K562 (cell line): ENCODE measurements at regions not wholly inside any gene's neighbourhood (a gene's known extent, or its start where the extent isn't known, plus 50 kb on each side); places are given as distances from the start of the nearest gene placed in this dataset.

ENCODE experiments used
- ATAC-seq: fragments of 200-7000 bp; cut with Tn5 transposase; 3 replicates; pipeline ENCODE4 v1.9.1; 2020; ENCODE audit warnings: moderate library complexity
- BruUV-seq: library from RNA; stranded (reverse); fragments of 400-500 nt; replicated peaks from 2 replicates; lab custom pipeline; 2021; lab: Mats Ljungman, UMichigan
- CTCF ChIA-PET: fragments of 300-600 bp; formaldehyde crosslinking; extraction: SDS; loops from one replicate; lab custom pipeline; 2021; ENCODE audit warnings: low intra/inter-chr PET ratio; lab: Yijun Ruan, JAX
- POLR2A ChIA-PET: fragments of 300-600, 350-650 bp; sonication (Branson Sonifier 250); formaldehyde crosslinking; extraction: SDS; loops from one replicate; lab custom pipeline; 2021; ENCODE audit warnings: antibody characterized with exemption, inconsistent platforms; lab: Yijun Ruan, JAX
- DNase-seq, 4 experiments: peaks; one replicate each; pipeline versions ENCODE4 v3.0.0 to v3.0.0-alpha.2; 2011 to 2018; ENCODE audit warnings: low spot score in 3 of 4, mixed read lengths in 3 of 4; ENCODE audit errors: extremely low read depth in 1 of 4
- FAIRE-seq: peaks from 2 replicates; lab custom pipeline; 2011; peaks lifted over from hg19 to GRCh38; lab: Jason Lieb, UNC
- H2AFZ ChIP-seq: 2 replicates; pipeline ENCODE4 v1.6.0; 2011; ENCODE audit warnings: low read depth, low read length, control low read depth, inconsistent platforms
- H3K27ac ChIP-seq: fragments of 200-600 bp; 3 replicates; pipeline ENCODE4 v1.8.0; 2011; ENCODE audit warnings: low read depth, mild to moderate bottlenecking, control low read depth, inconsistent platforms, low read length, moderate library complexity, mixed read lengths; ENCODE audit errors: extremely low read depth
- H3K27me3 ChIP-seq, 2 experiments: fragments of 300-600 bp in 1 of 2; 2 replicates in 1 of 2; 3 replicates in 1 of 2; pipeline versions ENCODE4 v1.6.0 to v1.8.0; 2011; ENCODE audit warnings: inconsistent platforms in 2 of 2, low read length in 2 of 2, mild to moderate bottlenecking in 1 of 2, mixed read lengths in 1 of 2, moderate library complexity in 1 of 2; ENCODE audit not compliant: control insufficient read depth in 2 of 2, insufficient read depth in 2 of 2
- H3K36me3 ChIP-seq: fragments of 300-600 bp; 3 replicates; pipeline ENCODE4 v1.8.0; 2011; ENCODE audit warnings: mild to moderate bottlenecking, low read length, inconsistent platforms; ENCODE audit not compliant: control insufficient read depth, insufficient read depth
- H3K4me1 ChIP-seq, 2 experiments: fragments of 200-600 bp in 1 of 2; replicated peaks in 1 of 2; 2 replicates in 1 of 2; 3 replicates in 1 of 2; pipeline versions ENCODE4 v1.5.1 to v1.8.0; 2011; ENCODE audit warnings: inconsistent platforms in 2 of 2, low read length in 2 of 2, mild to moderate bottlenecking in 1 of 2, mixed read lengths in 1 of 2, moderate library complexity in 1 of 2; ENCODE audit not compliant: control insufficient read depth in 2 of 2, insufficient read depth in 2 of 2
- H3K4me2 ChIP-seq: 2 replicates; pipeline ENCODE4 v1.6.1; 2011; ENCODE audit warnings: low read length, control low read depth, inconsistent platforms, mixed read lengths; ENCODE audit not compliant: insufficient read depth
- H3K4me3 ChIP-seq: fragments of 200-600 bp; sonication (generic), shearing (Covaris generic); 2 replicates; pipeline ENCODE4 v1.5.1; 2016; ENCODE audit warnings: control low read depth, inconsistent platforms
- H3K79me2 ChIP-seq: fragments of 200-600 bp; 3 replicates; pipeline ENCODE4 v1.8.0; 2011; ENCODE audit warnings: low read length, inconsistent platforms; ENCODE audit not compliant: control insufficient read depth, insufficient read depth
- H3K9ac ChIP-seq, 2 experiments: 2 replicates each; pipeline versions ENCODE4 v1.6.0 to v1.6.1; 2011; ENCODE audit warnings: low read depth in 2 of 2, low read length in 2 of 2, control low read depth in 1 of 2, inconsistent platforms in 1 of 2, mild to moderate bottlenecking in 1 of 2, mixed read lengths in 1 of 2; ENCODE audit not compliant: insufficient read depth in 1 of 2
- H3K9me1 ChIP-seq: one replicate; pipeline ENCODE4 v1.6.0; 2011; ENCODE audit warnings: inconsistent platforms, mild to moderate bottlenecking, low read length, moderate library complexity; ENCODE audit not compliant: control insufficient read depth, insufficient read depth
- H3K9me3 ChIP-seq: replicated peaks from 2 replicates; pipeline ENCODE4 v1.5.1; 2011; ENCODE audit warnings: low read depth, low read length, inconsistent platforms; ENCODE audit not compliant: control insufficient read depth, insufficient read depth
- H4K20me1 ChIP-seq: replicated peaks from 2 replicates; pipeline ENCODE4 v1.6.1; 2011; ENCODE audit warnings: low read length, inconsistent platforms, mixed read lengths; ENCODE audit not compliant: control insufficient read depth, insufficient read depth
- CEBPB ChIP-seq: fragments of 450-650 bp; IDR thresholded peaks from 2 replicates; pipeline ENCODE4 v1.6.1; 2016; ENCODE audit warnings: missing genetic modification characterization, missing compliant biosample characterization
- CEBPG ChIP-seq, 3 experiments: fragments of 200-800 bp in 1 of 3; sonication (Bioruptor generic) in 1 of 3; sonication (generic) in 1 of 3; formaldehyde crosslinking in 1 of 3; IDR thresholded peaks in 2 of 3; conservative IDR thresholded peaks in 1 of 3; 2 replicates each; pipeline versions ENCODE4 v1.6.1 to v1.8.0; 2016 to 2022; ENCODE audit warnings: missing compliant biosample characterization in 2 of 3, missing genetic modification characterization in 2 of 3, mild to moderate bottlenecking in 1 of 3, missing genetic modification reagents in 1 of 3
- JUNB ChIP-seq: fragments of 450-650 bp; formaldehyde crosslinking; conservative IDR thresholded peaks from 2 replicates; pipeline ENCODE4 v1.4.0; 2020; ENCODE audit warnings: mild to moderate bottlenecking
- MEF2A ChIP-seq: IDR thresholded peaks from 2 replicates; pipeline ENCODE4 v1.6.1; 2011; ENCODE audit warnings: low read depth, mild to moderate bottlenecking, low read length, moderate library complexity; ENCODE audit not compliant: control insufficient read depth
- WGBS: fragments of 100-300 bp; shearing (Covaris generic); methylation state at CpG from one replicate; pipeline ENCODE4 v1.1.6; 2016; ENCODE audit warnings: low coverage, mixed read lengths; ENCODE audit not compliant: insufficient coverage; ENCODE audit errors: missing lambda C conversion rate; 5-methylcytosine and 5-hydroxymethylcytosine counted together
- in situ Hi-C: fragments of 300-500 bp; cut with MboI; formaldehyde crosslinking; loops from 4 replicates; pipeline ENCODE4 v1.15.0; 2018; ENCODE audit warnings: inconsistent platforms, mixed read lengths
- intact Hi-C: fragments of 100-400 bp; cut with micrococcal nuclease; formaldehyde crosslinking; loops from 2 replicates; pipeline ENCODE4 v1.14.2; 2022

- POLR2A ChIA-PET = interaction anchor here (1.2 kb wide), 1 partner anchor 9 kb away, joined by 3 read pairs; no protein-coding TSS in a partner anchor
- no peak overlapping the region for H3K27ac ChIP-seq
- no peaks in the 10 kb centered on the region for H3K36me3 ChIP-seq
- peak overlapping the region; percentile 58 for H3K4me2 ChIP-seq
- CTCF ChIA-PET = no interaction called here
- no peaks in the 10 kb centered on the region for H3K9me1 ChIP-seq
- no peak overlapping the region for H3K4me3 ChIP-seq
- 5% methylated on average over 5 of the region's 5 CpGs for WGBS
- in situ Hi-C loops = no loop called here
- ATAC-seq (no peak; the same call in 2 of the 3 replicates), DNase-seq (no peak), FAIRE-seq (no peak)
- H2AFZ ChIP-seq = no peak overlapping the region
- TF ChIP-seq JUNB (CRISPR knock-in tag) (no peak), MEF2A (no peak), CEBPB (tag) (peak; percentile 76), CEBPG (CRISPR knock-in tag; IDR thresholded peaks at IDR 0.05) (no peak), CEBPG (tag; conservative IDR thresholded peaks at IDR 0.05 in 1 of 2, IDR thresholded peaks at IDR 0.05 in 1 of 2) (peak in 1 of 2 experiments; percentile 73; a peak in 2 of 4 replicates)
- H3K4me1 ChIP-seq = peaks cover 0 to 8% of the 10 kb centered on the region in 2 experiments; a peak in 1 of 5 replicates
- H3K9ac ChIP-seq = peak overlapping the region in 1 of 2 experiments; percentile 6; a peak in 1 of 4 replicates
- H3K27me3 ChIP-seq = no peaks in the 10 kb centered on the region
- BruUV-seq = no TSS peak
- intact Hi-C loops = loop anchor here (5.0 kb wide), 1 partner anchor 288 kb away; the partner anchor contains the start of gene UBE2E3
- no peaks in the 10 kb centered on the region for H4K20me1 ChIP-seq
- peaks cover 24% of the 10 kb centered on the region for H3K79me2 ChIP-seq
- no peaks in the 10 kb centered on the region for H3K9me3 ChIP-seq
Measured at GRCh38 chr2:180694445-180695421, 285.7 kb upstream of the UBE2E3 start.
